Thyroid gland (tissue), 4 donors: ENCODE measurements at regions not wholly inside any gene's neighbourhood (a gene's known extent, or its start where the extent isn't known, plus 50 kb on each side); places are given as distances from the start of the nearest gene placed in this dataset.

Source experiments
- CTCF ChIP-seq, 6 experiments: fragments of 200-600 bp in 3 of 6; fragments of 450-650 bp in 3 of 6; sonication (generic) in 3 of 6; IDR thresholded peaks; one replicate each; pipeline ENCODE4 v1.5.1; 2016 to 2019; ENCODE audit warnings: antibody characterized with exemption in 6 of 6, mild to moderate bottlenecking in 2 of 6, inconsistent platforms in 1 of 6, moderate library complexity in 1 of 6
- POLR2A ChIP-seq, 2 donors: fragments of 450-650 bp; IDR thresholded peaks; one replicate each; pipeline ENCODE4 v1.6.1; 2017; ENCODE audit warnings: antibody characterized with exemption in 2 of 2, mild to moderate bottlenecking in 2 of 2, moderate library complexity in 1 of 2

GRCh38 chr10:128473396-128473795, 347.2 kb upstream of the MKI67 start:
- no peak for TF ChIP-seq POLR2A (IDR thresholded peaks at IDR 0.05)
- TF ChIP-seq CTCF (IDR thresholded peaks at IDR 0.05), result no peak
